B cell (primary cell): ENCODE measurements at regions not wholly inside any gene's neighbourhood (a gene's known extent, or its start where the extent isn't known, plus 50 kb on each side); places are given as distances from the start of the nearest gene placed in this dataset.
"Not testable (repeated sequence)": the region's sequence is repeated elsewhere in the genome, so short reads cannot be mapped to it uniquely, and the experiment has no call there.

ENCODE experiments used
- EZH2 ChIP-seq: IDR thresholded peaks from 2 replicates; pipeline ENCODE4 v1.6.1; 2012; ENCODE audit warnings: borderline replicate concordance, low read depth, mild to moderate bottlenecking, moderate library complexity, low read length; ENCODE audit not compliant: insufficient read depth, poor library complexity, severe bottlenecking
- TF ChIP-seq, protein P1 (sequence below): fragments of 200-600 bp; IDR thresholded peaks from one replicate; pipeline ENCODE4 v1.8.0; 2022; ENCODE audit warnings: antibody characterized with exemption, mild to moderate bottlenecking

DNA sequence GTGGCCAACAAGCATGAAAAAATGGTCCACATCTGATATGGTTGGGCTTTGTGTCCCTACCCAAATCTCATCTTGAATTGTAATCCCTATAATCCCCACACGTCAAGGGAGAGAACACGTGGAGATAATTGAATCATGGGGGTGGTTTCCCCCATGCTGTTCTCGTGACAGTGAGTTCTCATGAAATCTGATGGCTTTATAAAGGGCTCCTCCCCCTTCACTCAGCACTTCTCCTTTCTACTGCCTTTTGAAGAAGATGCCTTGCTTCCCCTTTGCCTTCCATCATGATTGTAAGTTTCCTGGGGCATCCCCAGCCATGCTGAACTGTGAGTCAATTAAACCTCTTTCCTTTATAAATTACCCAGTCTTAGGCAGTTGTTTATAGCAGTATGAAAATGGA, 304.6 kb downstream of the RPAP3 start:
- TF ChIP-seq, protein P1, sequence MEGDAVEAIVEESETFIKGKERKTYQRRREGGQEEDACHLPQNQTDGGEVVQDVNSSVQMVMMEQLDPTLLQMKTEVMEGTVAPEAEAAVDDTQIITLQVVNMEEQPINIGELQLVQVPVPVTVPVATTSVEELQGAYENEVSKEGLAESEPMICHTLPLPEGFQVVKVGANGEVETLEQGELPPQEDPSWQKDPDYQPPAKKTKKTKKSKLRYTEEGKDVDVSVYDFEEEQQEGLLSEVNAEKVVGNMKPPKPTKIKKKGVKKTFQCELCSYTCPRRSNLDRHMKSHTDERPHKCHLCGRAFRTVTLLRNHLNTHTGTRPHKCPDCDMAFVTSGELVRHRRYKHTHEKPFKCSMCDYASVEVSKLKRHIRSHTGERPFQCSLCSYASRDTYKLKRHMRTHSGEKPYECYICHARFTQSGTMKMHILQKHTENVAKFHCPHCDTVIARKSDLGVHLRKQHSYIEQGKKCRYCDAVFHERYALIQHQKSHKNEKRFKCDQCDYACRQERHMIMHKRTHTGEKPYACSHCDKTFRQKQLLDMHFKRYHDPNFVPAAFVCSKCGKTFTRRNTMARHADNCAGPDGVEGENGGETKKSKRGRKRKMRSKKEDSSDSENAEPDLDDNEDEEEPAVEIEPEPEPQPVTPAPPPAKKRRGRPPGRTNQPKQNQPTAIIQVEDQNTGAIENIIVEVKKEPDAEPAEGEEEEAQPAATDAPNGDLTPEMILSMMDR, result peak; percentile 34
- TF ChIP-seq EZH2, result not testable (repeated sequence)
